Stimulated activated CD4-positive, alpha-beta T cell treated with anti-CD3 and anti-CD28 coated beads, TNF-alpha, amount 100 ng/mL, for 48 hours (primary cell): ENCODE measurements at regions not wholly inside any gene's neighbourhood (a gene's known extent, or its start where the extent isn't known, plus 50 kb on each side); places are given as distances from the start of the nearest gene placed in this dataset.
"Not testable (repeated sequence)": the region's sequence is repeated elsewhere in the genome, so short reads cannot be mapped to it uniquely, and the experiment has no call there.

ENCODE experiments used
- DNase-seq, 3 donors: peaks; one replicate each; pipeline ENCODE4 v3.0.0-alpha.2; 2020; ENCODE audit warnings: low read depth in 3 of 3

- DNase-seq = not testable (repeated sequence)
Measured at GRCh38 chr5:36782612-36783011, 94.0 kb upstream of the NIPBL start.

DNA sequence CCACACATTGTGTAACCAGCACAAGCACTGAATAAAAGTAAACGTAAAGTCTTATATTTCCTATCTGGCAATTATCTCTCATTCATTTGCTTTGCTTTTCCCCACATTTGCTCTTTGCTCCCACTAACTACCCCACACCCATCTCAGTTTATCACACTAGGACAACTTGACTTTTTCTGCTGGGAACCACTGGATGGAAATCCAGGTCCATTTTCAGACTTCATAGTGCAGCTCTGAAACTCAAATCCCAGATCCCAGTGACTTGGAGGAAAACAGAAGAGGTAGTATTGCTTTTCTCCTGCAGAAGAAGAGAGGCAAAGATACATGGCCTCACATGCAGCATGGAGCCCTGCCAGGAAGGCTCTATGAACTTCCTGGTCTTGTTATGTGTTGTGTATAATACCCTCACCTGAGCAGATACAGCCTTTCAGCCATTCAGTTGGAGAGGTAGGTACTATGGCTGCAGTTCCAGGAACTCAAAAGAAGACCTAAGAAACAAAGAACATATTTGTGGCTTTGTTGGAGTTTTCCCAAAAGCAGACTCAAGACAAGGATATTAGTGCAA, 90.0 kb upstream of the NIPBL start:
- DNase-seq = no peak

DNA sequence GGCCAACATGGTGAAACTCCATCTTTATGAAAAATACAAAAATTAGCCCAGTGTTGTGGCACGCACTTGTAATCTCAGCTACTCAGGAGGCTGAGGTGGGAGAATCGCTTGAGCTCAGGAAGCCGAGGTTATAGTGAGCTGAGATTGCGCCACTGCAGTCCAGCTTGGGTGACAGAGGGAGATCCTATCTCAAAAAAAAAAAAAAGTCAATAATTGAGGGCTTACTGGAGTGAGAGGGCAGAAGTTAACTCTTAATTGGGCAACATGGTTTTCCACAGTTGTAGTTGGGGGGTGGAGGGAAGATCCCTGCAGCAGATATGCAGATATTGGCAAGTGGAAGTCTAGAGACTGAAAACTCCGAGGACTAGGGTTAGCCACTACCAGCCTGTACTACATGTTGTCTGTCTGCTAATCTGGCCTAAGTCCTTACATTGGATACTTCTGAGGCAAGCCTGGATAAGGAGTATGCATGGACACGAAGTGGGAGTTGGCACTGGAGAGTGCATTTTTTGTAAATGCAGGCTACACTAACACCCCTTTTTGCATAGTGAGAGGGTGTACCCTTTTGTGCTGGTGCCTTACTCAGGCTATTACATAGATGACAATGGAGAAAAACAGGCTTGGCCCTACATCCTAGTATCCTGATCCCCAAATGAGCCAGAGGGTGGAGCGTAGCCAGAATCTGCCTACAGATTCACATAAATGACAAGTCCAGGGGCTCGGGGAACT, 89.0 kb upstream of the NIPBL start:
- DNase-seq = no peak

- DNase-seq = no peak
Measured at GRCh38 chr5:36790847-36791246, 85.7 kb upstream of the NIPBL start.

- no peak for DNase-seq
Measured at GRCh38 chr5:36792560-36793180, 83.9 kb upstream of the NIPBL start.

- no peak for DNase-seq
Measured at GRCh38 chr5:36795366-36795765, 81.2 kb upstream of the NIPBL start.

GRCh38 chr5:36796155-36796554, 80.4 kb upstream of the NIPBL start:
- DNase-seq = no peak

DNA sequence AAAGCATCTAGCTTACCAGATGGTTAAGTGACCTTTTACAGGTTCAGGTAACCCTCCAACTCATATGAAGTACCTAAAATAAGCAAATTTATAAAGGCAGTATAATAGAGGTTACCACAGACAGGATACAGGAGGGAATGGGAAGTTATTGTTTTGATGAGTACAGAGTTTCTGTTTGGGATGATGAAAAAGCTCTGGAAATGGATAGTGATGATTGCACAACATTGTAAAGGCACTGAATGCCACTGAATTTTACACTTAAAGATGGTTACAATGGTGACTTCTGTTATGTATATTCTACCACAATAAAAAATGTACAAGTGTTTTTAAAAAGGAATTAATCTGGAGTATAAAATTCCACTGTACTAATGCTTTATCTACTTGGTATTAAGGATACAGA, 75.0 kb upstream of the NIPBL start:
- DNase-seq = no peak

GRCh38 chr5:36802187-36802586, 74.4 kb upstream of the NIPBL start:
- DNase-seq = no peak

DNA sequence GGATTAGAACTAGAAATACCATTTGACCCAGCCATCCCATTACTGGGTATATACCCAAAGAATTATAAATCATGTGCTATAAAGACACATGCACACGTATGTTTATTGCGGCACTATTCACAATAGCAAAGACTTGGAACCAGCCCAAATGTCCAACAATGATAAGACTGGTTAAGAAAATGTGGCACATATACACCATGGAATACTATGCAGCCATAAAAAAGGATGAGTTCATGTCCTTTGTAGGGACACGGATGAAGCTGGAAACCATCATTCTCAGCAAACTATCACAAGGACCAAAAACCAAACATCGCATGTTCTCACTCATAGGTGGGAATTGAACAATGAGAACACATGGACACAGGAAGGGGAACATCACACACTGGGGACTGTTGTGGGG, 63.3 kb upstream of the NIPBL start:
- DNase-seq = not testable (repeated sequence)

DNA sequence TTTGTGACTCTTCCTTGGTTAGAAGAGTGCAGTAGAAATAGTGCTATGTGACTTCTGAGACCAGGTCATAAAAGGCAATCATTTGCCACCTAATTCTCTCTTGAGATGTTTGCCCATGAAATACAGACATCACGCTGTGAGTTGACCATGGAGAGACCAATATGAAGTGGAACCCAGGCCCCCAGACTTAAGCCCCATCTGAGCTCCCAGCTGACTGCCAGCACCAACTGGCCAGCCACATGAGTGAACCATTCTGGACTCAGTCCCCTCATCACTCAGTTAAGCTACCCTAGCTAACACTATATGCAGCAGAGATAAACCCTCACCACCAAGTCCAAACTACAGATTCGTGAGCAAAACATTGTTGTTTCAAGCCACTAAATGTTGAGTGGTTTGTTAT, 60.7 kb upstream of the NIPBL start:
- no peak for DNase-seq

- no peak for DNase-seq
Measured at GRCh38 chr5:36820900-36821299, 55.7 kb upstream of the NIPBL start.

- no peak for DNase-seq
Measured at GRCh38 chr5:36826694-36827093, 49.9 kb upstream of the NIPBL start.
